Motor neuron (in vitro differentiated cells): ENCODE measurements at regions not wholly inside any gene's neighbourhood (a gene's known extent, or its start where the extent isn't known, plus 50 kb on each side); places are given as distances from the start of the nearest gene placed in this dataset.

ENCODE experiments used
- ATAC-seq, 8 experiments: fragments of 200-7000 bp; cut with Tn5 transposase; replicated peaks in 6 of 8; 2 replicates each; pipeline ENCODE4 v1.8.0; 2021; ENCODE audit warnings: mild to moderate bottlenecking in 8 of 8, moderate library complexity in 8 of 8
- H3K27ac ChIP-seq, 2 donors: fragments of 250-450 bp; sonication (Bioruptor Pico); 2 replicates each; pipeline ENCODE4 v1.9.0; 2021; ENCODE audit warnings: antibody characterized with exemption in 2 of 2, mild to moderate bottlenecking in 2 of 2, moderate library complexity in 1 of 2
- H3K4me1 ChIP-seq, 2 donors: fragments of 250-450 bp; sonication (Bioruptor Pico); replicated peaks in 1 of 2; 2 replicates each; pipeline ENCODE4 v1.6.1; 2021; ENCODE audit warnings: antibody characterized with exemption in 2 of 2, mild to moderate bottlenecking in 2 of 2, moderate library complexity in 1 of 2
- H3K4me3 ChIP-seq, 5 donors: fragments of 250-450 bp; sonication (Bioruptor Pico); 2 replicates each; pipeline ENCODE4 v1.9.0; 2021; ENCODE audit warnings: antibody characterized with exemption in 5 of 5, mild to moderate bottlenecking in 5 of 5, moderate library complexity in 4 of 5
- WGBS, 10 experiments: fragments of 450-650 bp; shearing (Covaris generic); methylation state at CpG; one replicate each; pipeline ENCODE4 v1.0.0; 2022; 5-methylcytosine and 5-hydroxymethylcytosine counted together
- in situ Hi-C, 9 experiments: fragments of 400-800 bp; cut with MboI; loops; one replicate each; pipeline ENCODE4 v1.15.0; 2021; ENCODE audit warnings: low sequenced_read_pairs in 9 of 9, low pct_unique_long_range_greater_than_20kb in 2 of 9; ENCODE audit not compliant: unreplicated experiment in 9 of 9

GRCh38 chrX:63929608-63930007 lies 144.6 kb upstream of the ARHGEF9 start:
- Histone ChIP-seq H3K4me3 (no peak overlapping the region), H3K4me1 (no peaks in the 10 kb centered on the region), H3K27ac (no peak overlapping the region)
- WGBS, 10 experiments = 80 to 100% (median 100%) methylated on average over 1 to 3 of the region's 4 CpGs; no CpG with 5 or more reads in 7 of the 10 experiments
- in situ Hi-C loops = no loop called here
- no peak for ATAC-seq

GRCh38 chrX:63927848-63928247 lies 142.8 kb upstream of the ARHGEF9 start:
- Histone ChIP-seq H3K27ac (no peak overlapping the region), H3K4me3 (no peak overlapping the region), H3K4me1 (no peaks in the 10 kb centered on the region)
- ATAC-seq = peak in 3 of 8 experiments; percentile 30 to 94 (median 94)
- WGBS, 10 experiments = 69 to 83% methylated on average over 1 to 2 of the region's 2 CpGs; no CpG with 5 or more reads in 8 of the 10 experiments
- in situ Hi-C loops = no loop called here

- in situ Hi-C loops = loop anchor here in 1 of 9 experiments (25.0 kb wide), 1 partner anchor 160 kb away; a partner anchor contains a TSS
- H3K27ac ChIP-seq = no peak overlapping the region
- peak in 2 of 8 experiments; percentile 47 to 64 for ATAC-seq
- 0 to 20% (median 0%) methylated on average over 1 of the region's 2 CpGs; no CpG with 5 or more reads in 6 of the 10 experiments for WGBS, 10 experiments
- H3K4me3 ChIP-seq = no peak overlapping the region
- no peaks in the 10 kb centered on the region for H3K4me1 ChIP-seq
These were observed 137.2 kb upstream of the ARHGEF9 start for GRCh38 chrX:63922221-63922620.

- ATAC-seq = no peak
- 0 to 80% (median 71%) methylated on average over 1 to 2 of the region's 2 CpGs; no CpG with 5 or more reads in 6 of the 10 experiments for WGBS, 10 experiments
- Histone ChIP-seq H3K27ac (no peak overlapping the region), H3K4me3 (no peak overlapping the region), H3K4me1 (no peaks in the 10 kb centered on the region)
- in situ Hi-C loops = loop anchor here in 1 of 9 experiments (25.0 kb wide), 1 partner anchor 159 kb away; a partner anchor contains a TSS
These were observed 135.9 kb upstream of the ARHGEF9 start for GRCh38 chrX:63920875-63921274.

GRCh38 chrX:63919081-63919480 lies 134.1 kb upstream of the ARHGEF9 start:
- Histone ChIP-seq H3K27ac (no peak overlapping the region), H3K4me1 (no peaks in the 10 kb centered on the region), H3K4me3 (no peak overlapping the region)
- in situ Hi-C loops = loop anchor here in 1 of 9 experiments (25.0 kb wide), 1 partner anchor 157 kb away; a partner anchor contains a TSS
- ATAC-seq = no peak

GRCh38 chrX:63918611-63919010 lies 133.6 kb upstream of the ARHGEF9 start:
- peak in 1 of 8 experiments; percentile 70 for ATAC-seq
- H3K27ac ChIP-seq = no peak overlapping the region
- no peaks in the 10 kb centered on the region for H3K4me1 ChIP-seq
- WGBS, 10 experiments = 20% methylated on average over 1 of the region's 1 CpG; no CpG with 5 or more reads in 9 of the 10 experiments
- no peak overlapping the region for H3K4me3 ChIP-seq
- in situ Hi-C loops = loop anchor here in 1 of 9 experiments (25.0 kb wide), 1 partner anchor 156 kb away; a partner anchor contains a TSS

- no peak overlapping the region for H3K4me3 ChIP-seq
- H3K4me1 ChIP-seq = no peaks in the 10 kb centered on the region
- H3K27ac ChIP-seq = no peak overlapping the region
- in situ Hi-C loops = loop anchor here in 1 of 9 experiments (25.0 kb wide), 1 partner anchor 155 kb away; a partner anchor contains a TSS
- 0 to 100% (median 26%) methylated on average over 1 of the region's 1 CpG; no CpG with 5 or more reads in 6 of the 10 experiments for WGBS, 10 experiments
- ATAC-seq = peak in 1 of 8 experiments; percentile 61
These were observed 132.3 kb upstream of the ARHGEF9 start for GRCh38 chrX:63917296-63917695.

- ATAC-seq = no peak
- H3K4me3 ChIP-seq = no peak overlapping the region
- in situ Hi-C loops = loop anchor here in 1 of 9 experiments (25.0 kb wide), 1 partner anchor 151 kb away; a partner anchor contains a TSS
- no peaks in the 10 kb centered on the region for H3K4me1 ChIP-seq
- H3K27ac ChIP-seq = no peak overlapping the region
These were observed 128.7 kb upstream of the ARHGEF9 start for GRCh38 chrX:63913719-63914118.

GRCh38 chrX:63889001-63889400 lies 104.0 kb upstream of the ARHGEF9 start:
- ATAC-seq = no peak
- Histone ChIP-seq H3K27ac (no peak overlapping the region), H3K4me1 (no peaks in the 10 kb centered on the region), H3K4me3 (no peak overlapping the region)
- in situ Hi-C loops = no loop called here
- 20 to 83% (median 35%) methylated on average over 1 to 2 of the region's 2 CpGs; no CpG with 5 or more reads in 7 of the 10 experiments for WGBS, 10 experiments

- H3K4me1 ChIP-seq = no peaks in the 10 kb centered on the region
- no peak overlapping the region for H3K27ac ChIP-seq
- in situ Hi-C loops = no loop called here
- ATAC-seq = no peak
- no peak overlapping the region for H3K4me3 ChIP-seq
- 0 to 28% methylated on average over 1 to 6 of the region's 10 CpGs; no CpG with 5 or more reads in 8 of the 10 experiments for WGBS, 10 experiments
These were observed 100.1 kb upstream of the ARHGEF9 start for GRCh38 chrX:63884821-63885790.

GRCh38 chrX:63869506-63869905 lies 84.5 kb upstream of the ARHGEF9 start:
- WGBS, 10 experiments = 34 to 100% methylated on average over 1 to 3 of the region's 3 CpGs; no CpG with 5 or more reads in 8 of the 10 experiments
- Histone ChIP-seq H3K4me3 (no peak overlapping the region), H3K4me1 (no peaks in the 10 kb centered on the region), H3K27ac (no peak overlapping the region)
- in situ Hi-C loops = no loop called here
- no peak for ATAC-seq

GRCh38 chrX:63855896-63856295 lies 70.9 kb upstream of the ARHGEF9 start:
- ATAC-seq = no peak
- no peak overlapping the region for H3K4me3 ChIP-seq
- H3K4me1 ChIP-seq = no peaks in the 10 kb centered on the region
- H3K27ac ChIP-seq = no peak overlapping the region
- in situ Hi-C loops = no loop called here

- Histone ChIP-seq H3K27ac (no peak overlapping the region), H3K4me1 (no peaks in the 10 kb centered on the region), H3K4me3 (no peak overlapping the region)
- ATAC-seq = no peak
- WGBS, 10 experiments = 33 to 100% (median 66%) methylated on average over 1 to 4 of the region's 4 CpGs; no CpG with 5 or more reads in 6 of the 10 experiments
- in situ Hi-C loops = no loop called here
These were observed 50.3 kb upstream of the ARHGEF9 start for GRCh38 chrX:63835361-63835760.
